Thoracic aorta (tissue), 2 donors: ENCODE measurements at regions not wholly inside any gene's neighbourhood (a gene's known extent, or its start where the extent isn't known, plus 50 kb on each side); places are given as distances from the start of the nearest gene placed in this dataset.
"Not testable (repeated sequence)": the region's sequence is repeated elsewhere in the genome, so short reads cannot be mapped to it uniquely, and the experiment has no call there.

Experiments
- ATAC-seq: fragments of 150-250 bp; one replicate; pipeline ENCODE4 v1.8.0; 2017; ENCODE audit warnings: low read depth; ENCODE audit not compliant: insufficient number of reproducible peaks, low FRiP score
- DNase-seq: peaks from one replicate; pipeline ENCODE4 v3.0.0-alpha.2; 2020; ENCODE audit warnings: low spot score
- H3K27ac ChIP-seq, 2 donors: fragments of 200-600 bp; sonication (generic); 1 replicate in 1 of 2; 2 replicates in 1 of 2; pipeline ENCODE4 v1.5.1; 2016; ENCODE audit warnings: mild to moderate bottlenecking in 2 of 2, moderate library complexity in 2 of 2
- H3K27me3 ChIP-seq: fragments of 200-600 bp; sonication (generic); replicated peaks from 2 replicates; pipeline ENCODE4 v1.6.0; 2016; ENCODE audit warnings: mild to moderate bottlenecking; ENCODE audit not compliant: insufficient read depth
- H3K36me3 ChIP-seq: fragments of 200-600 bp; sonication (generic); one replicate; pipeline ENCODE4 v1.5.1; 2016
- H3K4me1 ChIP-seq, 2 donors: fragments of 200-600 bp; sonication (generic); 1 replicate in 1 of 2; 2 replicates in 1 of 2; pipeline versions ENCODE4 v1.5.1 to v1.6.0; 2016; ENCODE audit warnings: low read depth in 2 of 2, mild to moderate bottlenecking in 1 of 2; ENCODE audit not compliant: control insufficient read depth in 1 of 2
- H3K4me3 ChIP-seq: fragments of 200-600 bp; sonication (generic); 2 replicates; pipeline ENCODE4 v1.5.1; 2016; ENCODE audit warnings: mild to moderate bottlenecking
- H3K9me3 ChIP-seq: fragments of 200-600 bp; sonication (generic); 2 replicates; pipeline ENCODE4 v1.5.1; 2016

- DNase-seq, H3K27me3 ChIP-seq, H3K27ac ChIP-seq, H3K4me1 ChIP-seq, H3K36me3 ChIP-seq, ATAC-seq, H3K4me3 ChIP-seq: not testable (repeated sequence)
- H3K9me3 ChIP-seq: peaks cover 11% of the 10 kb centered on the region
Observed at GRCh38 chr22:11068406-11068805, 4459.6 kb upstream of the OR11H1 start.
